Activated CD4-positive, alpha-beta memory T cell treated with anti-CD3 and anti-CD28 coated beads, Interleukin-2, amount 10 ng/mL, durations not matched to agents 7 days and 5 days (primary cell): ENCODE measurements at regions not wholly inside any gene's neighbourhood (a gene's known extent, or its start where the extent isn't known, plus 50 kb on each side); places are given as distances from the start of the nearest gene placed in this dataset.

Source experiments
- CTCF ChIA-PET: fragments of 350-600 bp; sonication (Branson Sonifier 250); formaldehyde crosslinking; loops from one replicate; lab custom pipeline; 2021; ENCODE audit warnings: antibody characterized with exemption, inconsistent platforms; lab: Charles Lee
- POLR2A ChIA-PET: fragments of 350-600 bp; sonication (Branson Sonifier 250); formaldehyde crosslinking; loops from one replicate; lab custom pipeline; 2021; ENCODE audit warnings: antibody characterized with exemption; lab: Charles Lee
- DNase-seq: peaks from one replicate; pipeline ENCODE4 v3.0.0-alpha.2; 2020
- H3K27ac Mint-ChIP-seq: one replicate; pipeline ENCODE4 v1.8.0; 2021; ENCODE audit warnings: mild to moderate bottlenecking, mixed read lengths
- H3K27me3 Mint-ChIP-seq: one replicate; pipeline ENCODE4 v1.8.0; 2021; ENCODE audit warnings: mixed read lengths
- H3K36me3 Mint-ChIP-seq: one replicate; pipeline ENCODE4 v1.8.0; 2021; ENCODE audit warnings: low read depth, mixed read lengths
- H3K4me1 Mint-ChIP-seq: one replicate; pipeline ENCODE4 v1.8.0; 2021; ENCODE audit warnings: mixed read lengths
- H3K4me3 Mint-ChIP-seq: one replicate; pipeline ENCODE4 v1.8.0; 2021; ENCODE audit warnings: mild to moderate bottlenecking, mixed read lengths
- H3K9me3 Mint-ChIP-seq: one replicate; pipeline ENCODE4 v1.8.0; 2021; ENCODE audit warnings: mixed read lengths

- Mint-ChIP-seq H3K36me3 (no peaks in the 10 kb centered on the region), H3K9me3 (no peaks in the 10 kb centered on the region), H3K27me3 (peaks cover 47% of the 10 kb centered on the region), H3K4me3 (no peak overlapping the region), H3K4me1 (no peaks in the 10 kb centered on the region), H3K27ac (no peak overlapping the region)
- POLR2A ChIA-PET, result no interaction called here
- CTCF ChIA-PET, result no interaction called here
- DNase-seq, result no peak
Measured at GRCh38 chr5:176181271-176181855, 56.9 kb upstream of the SIMC1 start.

- H3K27me3 Mint-ChIP-seq, result peaks cover 37% of the 10 kb centered on the region
- no peaks in the 10 kb centered on the region for H3K9me3 Mint-ChIP-seq
- H3K27ac Mint-ChIP-seq, result no peak overlapping the region
- POLR2A ChIA-PET, result no interaction called here
- no peaks in the 10 kb centered on the region for H3K36me3 Mint-ChIP-seq
- no peak for DNase-seq
- H3K4me3 Mint-ChIP-seq, result no peak overlapping the region
- H3K4me1 Mint-ChIP-seq, result no peaks in the 10 kb centered on the region
- CTCF ChIA-PET, result no interaction called here
Measured at GRCh38 chr5:176183321-176184074, 54.7 kb upstream of the SIMC1 start.

GRCh38 chr5:176184608-176185132 is 53.6 kb upstream of the SIMC1 start:
- no peak for DNase-seq
- H3K27ac Mint-ChIP-seq, result no peak overlapping the region
- peaks cover 26% of the 10 kb centered on the region for H3K27me3 Mint-ChIP-seq
- H3K4me3 Mint-ChIP-seq, result no peak overlapping the region
- H3K4me1 Mint-ChIP-seq, result no peaks in the 10 kb centered on the region
- no peaks in the 10 kb centered on the region for H3K9me3 Mint-ChIP-seq
- ChIA-PET POLR2A (no interaction called here), CTCF (no interaction called here)
- H3K36me3 Mint-ChIP-seq, result no peaks in the 10 kb centered on the region

- no peak for DNase-seq
- ChIA-PET CTCF (no interaction called here), POLR2A (no interaction called here)
- H3K9me3 Mint-ChIP-seq, result no peaks in the 10 kb centered on the region
- no peak overlapping the region for H3K27ac Mint-ChIP-seq
- no peaks in the 10 kb centered on the region for H3K36me3 Mint-ChIP-seq
- peaks cover 21% of the 10 kb centered on the region for H3K27me3 Mint-ChIP-seq
- H3K4me3 Mint-ChIP-seq, result no peak overlapping the region
- no peaks in the 10 kb centered on the region for H3K4me1 Mint-ChIP-seq
Measured at GRCh38 chr5:176185133-176185733, 53.0 kb upstream of the SIMC1 start.

- Mint-ChIP-seq H3K4me3 (no peak overlapping the region), H3K4me1 (no peaks in the 10 kb centered on the region), H3K27ac (no peak overlapping the region), H3K27me3 (peaks cover 14% of the 10 kb centered on the region), H3K9me3 (no peaks in the 10 kb centered on the region), H3K36me3 (no peaks in the 10 kb centered on the region)
- CTCF ChIA-PET, result no interaction called here
- no peak for DNase-seq
- POLR2A ChIA-PET, result no interaction called here
Measured at GRCh38 chr5:176186107-176186506, 52.1 kb upstream of the SIMC1 start.

GRCh38 chr5:176187276-176188062 is 50.8 kb upstream of the SIMC1 start:
- ChIA-PET CTCF (no interaction called here), POLR2A (no interaction called here)
- Mint-ChIP-seq H3K4me3 (no peak overlapping the region), H3K4me1 (no peaks in the 10 kb centered on the region), H3K27me3 (peaks cover 5% of the 10 kb centered on the region), H3K9me3 (no peaks in the 10 kb centered on the region), H3K27ac (no peak overlapping the region), H3K36me3 (no peaks in the 10 kb centered on the region)
- no peak for DNase-seq

- peaks cover 5% of the 10 kb centered on the region for H3K27me3 Mint-ChIP-seq
- H3K36me3 Mint-ChIP-seq, result no peaks in the 10 kb centered on the region
- POLR2A ChIA-PET, result no interaction called here
- H3K4me3 Mint-ChIP-seq, result no peak overlapping the region
- H3K27ac Mint-ChIP-seq, result no peak overlapping the region
- CTCF ChIA-PET, result no interaction called here
- DNase-seq, result no peak
- H3K9me3 Mint-ChIP-seq, result no peaks in the 10 kb centered on the region
- no peaks in the 10 kb centered on the region for H3K4me1 Mint-ChIP-seq
Measured at GRCh38 chr5:176188085-176188484, 50.1 kb upstream of the SIMC1 start.
